ENCODE measurements at regions not wholly inside any gene's neighbourhood (a gene's known extent, or its start where the extent isn't known, plus 50 kb on each side); places are given as distances from the start of the nearest gene placed in this dataset.

- Histone ChIP-seq H3K36me3 (ENCODE audit: low read depth, low read length) (no peaks in the 10 kb centered on the region), H3K4me1 (ENCODE audit: insufficient read depth, low read length) (no peaks in the 10 kb centered on the region), H3K9me2 (replicated peaks; ENCODE audit: low read length) (no peaks in the 10 kb centered on the region), H3K9me3 (ENCODE audit: low read length) (no peaks in the 10 kb centered on the region), H3K27me3 (ENCODE audit: low read length) (no peaks in the 10 kb centered on the region), H3K27ac (ENCODE audit: low read length) (no peak overlapping the region), H2AFZ (ENCODE audit: low read length) (no peak overlapping the region), H3K4me2 (ENCODE audit: low read length) (no peak overlapping the region), H3K79me2 (ENCODE audit: low read length) (no peaks in the 10 kb centered on the region), H3K4me3 (ENCODE audit: low read length) (no peak overlapping the region), H4K20me1 (ENCODE audit: low read length) (no peaks in the 10 kb centered on the region), H3F3A (ENCODE audit: low read length, unreplicated experiment) (no peaks in the 10 kb centered on the region), H3K9ac (ENCODE audit: low read length) (no peak overlapping the region)
- no peak for DNase-seq
- no TSS peak for BruUV-seq (replicated peaks)
- ChIA-PET POLR2A (ENCODE audit: unreplicated experiment) (no interaction called here), CTCF (no interaction called here)
- no peak for ATAC-seq
- TF ChIP-seq, protein P1, sequence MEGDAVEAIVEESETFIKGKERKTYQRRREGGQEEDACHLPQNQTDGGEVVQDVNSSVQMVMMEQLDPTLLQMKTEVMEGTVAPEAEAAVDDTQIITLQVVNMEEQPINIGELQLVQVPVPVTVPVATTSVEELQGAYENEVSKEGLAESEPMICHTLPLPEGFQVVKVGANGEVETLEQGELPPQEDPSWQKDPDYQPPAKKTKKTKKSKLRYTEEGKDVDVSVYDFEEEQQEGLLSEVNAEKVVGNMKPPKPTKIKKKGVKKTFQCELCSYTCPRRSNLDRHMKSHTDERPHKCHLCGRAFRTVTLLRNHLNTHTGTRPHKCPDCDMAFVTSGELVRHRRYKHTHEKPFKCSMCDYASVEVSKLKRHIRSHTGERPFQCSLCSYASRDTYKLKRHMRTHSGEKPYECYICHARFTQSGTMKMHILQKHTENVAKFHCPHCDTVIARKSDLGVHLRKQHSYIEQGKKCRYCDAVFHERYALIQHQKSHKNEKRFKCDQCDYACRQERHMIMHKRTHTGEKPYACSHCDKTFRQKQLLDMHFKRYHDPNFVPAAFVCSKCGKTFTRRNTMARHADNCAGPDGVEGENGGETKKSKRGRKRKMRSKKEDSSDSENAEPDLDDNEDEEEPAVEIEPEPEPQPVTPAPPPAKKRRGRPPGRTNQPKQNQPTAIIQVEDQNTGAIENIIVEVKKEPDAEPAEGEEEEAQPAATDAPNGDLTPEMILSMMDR (conservative IDR thresholded peaks at IDR 0.05; ENCODE audit: low read depth, low read length), result no peak
- no peak for TF ChIP-seq EZH2 (IDR thresholded peaks at IDR 0.05; ENCODE audit: low read length, unreplicated experiment)
- TF ChIP-seq EZH2phosphoT487 (IDR thresholded peaks at IDR 0.05; ENCODE audit: borderline replicate concordance, low read length), result no peak
- intact Hi-C loops (cut with micrococcal nuclease), result no loop called here
These were observed 381.8 kb upstream of the ADAMTSL1 start for GRCh38 chr9:18092138-18092537.

DNA sequence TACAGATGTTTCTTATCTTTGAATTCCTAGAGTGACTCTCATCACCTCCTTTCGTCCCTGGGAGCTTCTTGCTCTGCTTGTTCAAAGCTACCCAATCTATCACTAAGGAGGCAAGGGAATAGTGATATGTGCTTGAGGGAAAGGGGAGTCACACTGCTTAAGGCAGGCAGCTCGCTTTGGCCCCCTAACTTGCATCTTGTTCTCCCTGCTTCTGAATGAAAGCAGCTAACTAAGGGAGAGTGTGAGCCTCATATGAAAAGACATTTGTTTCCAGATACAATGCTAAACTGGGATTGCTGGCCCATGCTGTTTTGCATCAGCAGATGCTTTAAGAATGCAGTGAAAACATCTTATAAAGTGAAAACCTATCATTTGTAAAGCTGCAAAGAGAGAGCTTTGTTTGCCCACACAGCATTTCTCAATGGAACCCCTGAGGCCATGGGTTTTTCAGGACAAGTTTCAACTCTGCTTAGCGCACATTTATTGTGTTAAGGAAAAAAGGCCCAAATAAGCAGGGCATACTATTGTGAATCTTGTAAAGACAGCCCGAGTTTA, 367.9 kb upstream of the ADAMTSL1 start:
- no peaks in the 10 kb centered on the region for H3K79me2 ChIP-seq (ENCODE audit: low read length)
- CTCF ChIA-PET, result no interaction called here
- no peak overlapping the region for H3K4me3 ChIP-seq (ENCODE audit: low read length)
- no peak overlapping the region for H2AFZ ChIP-seq (ENCODE audit: low read length)
- H3K9ac ChIP-seq (ENCODE audit: low read length), result no peak overlapping the region
- H4K20me1 ChIP-seq (ENCODE audit: low read length), result no peaks in the 10 kb centered on the region
- H3K27ac ChIP-seq (ENCODE audit: low read length), result no peak overlapping the region
- H3F3A ChIP-seq (ENCODE audit: low read length, unreplicated experiment), result no peaks in the 10 kb centered on the region
- H3K9me2 ChIP-seq (replicated peaks; ENCODE audit: low read length), result no peaks in the 10 kb centered on the region
- intact Hi-C loops (cut with micrococcal nuclease), result no loop called here
- no peaks in the 10 kb centered on the region for H3K9me3 ChIP-seq (ENCODE audit: low read length)
- H3K4me1 ChIP-seq (ENCODE audit: insufficient read depth, low read length), result no peaks in the 10 kb centered on the region
- TF ChIP-seq EZH2 (IDR thresholded peaks at IDR 0.05; ENCODE audit: low read length, unreplicated experiment) (no peak), EZH2phosphoT487 (IDR thresholded peaks at IDR 0.05; ENCODE audit: borderline replicate concordance, low read length) (no peak)
- TF ChIP-seq, protein P1 (conservative IDR thresholded peaks at IDR 0.05; ENCODE audit: low read depth, low read length), result no peak
- peaks cover 5% of the 10 kb centered on the region for H3K27me3 ChIP-seq (ENCODE audit: low read length)
- H3K36me3 ChIP-seq (ENCODE audit: low read depth, low read length), result no peaks in the 10 kb centered on the region
- no TSS peak for BruUV-seq (replicated peaks)
- no peak for ATAC-seq
- no peak for DNase-seq
- no peak overlapping the region for H3K4me2 ChIP-seq (ENCODE audit: low read length)
- POLR2A ChIA-PET (ENCODE audit: unreplicated experiment), result interaction anchor here (0.6 kb wide), 1 partner anchor 10 kb away, joined by 3 read pairs; no protein-coding TSS in a partner anchor

DNA sequence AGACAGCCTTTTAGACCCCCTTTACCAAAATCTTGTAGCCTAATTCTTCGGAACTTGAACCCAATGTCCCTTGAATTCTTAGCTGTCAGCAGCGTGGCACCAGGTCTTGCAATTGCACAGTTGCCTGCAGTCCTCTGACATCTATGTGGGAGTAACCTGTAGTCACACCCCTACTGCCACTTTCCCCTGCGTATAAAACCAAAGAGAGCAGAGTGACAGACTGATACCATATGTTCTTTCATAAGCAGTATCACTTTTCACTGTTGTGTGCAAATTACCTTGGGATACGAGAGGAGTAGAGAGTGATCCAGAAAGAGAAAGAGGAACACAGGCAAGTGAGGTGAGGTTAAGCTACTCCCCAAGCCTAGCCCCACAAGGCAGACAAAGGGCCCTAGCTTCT, 364.3 kb upstream of the ADAMTSL1 start:
- CTCF ChIA-PET, result no interaction called here
- Histone ChIP-seq H3F3A (ENCODE audit: low read length, unreplicated experiment) (no peaks in the 10 kb centered on the region), H3K4me2 (ENCODE audit: low read length) (no peak overlapping the region), H2AFZ (ENCODE audit: low read length) (no peak overlapping the region), H3K27me3 (ENCODE audit: low read length) (peaks cover 10% of the 10 kb centered on the region; the same call in 1 of the 2 replicates), H3K4me1 (ENCODE audit: insufficient read depth, low read length) (no peaks in the 10 kb centered on the region), H3K9ac (ENCODE audit: low read length) (no peak overlapping the region), H3K27ac (ENCODE audit: low read length) (no peak overlapping the region), H3K36me3 (ENCODE audit: low read depth, low read length) (no peaks in the 10 kb centered on the region), H3K9me3 (ENCODE audit: low read length) (no peaks in the 10 kb centered on the region), H4K20me1 (ENCODE audit: low read length) (no peaks in the 10 kb centered on the region), H3K79me2 (ENCODE audit: low read length) (no peaks in the 10 kb centered on the region), H3K9me2 (replicated peaks; ENCODE audit: low read length) (no peaks in the 10 kb centered on the region), H3K4me3 (ENCODE audit: low read length) (no peak overlapping the region)
- no TSS peak for BruUV-seq (replicated peaks)
- no peak for ATAC-seq
- TF ChIP-seq EZH2phosphoT487 (IDR thresholded peaks at IDR 0.05; ENCODE audit: borderline replicate concordance, low read length) (no peak), EZH2 (IDR thresholded peaks at IDR 0.05; ENCODE audit: low read length, unreplicated experiment) (no peak)
- intact Hi-C loops (cut with micrococcal nuclease), result no loop called here
- DNase-seq, result no peak
- POLR2A ChIA-PET (ENCODE audit: unreplicated experiment), result no interaction called here
